ENCODE measurements at regions not wholly inside any gene's neighbourhood (a gene's known extent, or its start where the extent isn't known, plus 50 kb on each side); places are given as distances from the start of the nearest gene placed in this dataset.

- TF ChIP-seq CTCF (IDR thresholded peaks at IDR 0.05; ENCODE audit: poor library complexity, severe bottlenecking) (no peak), POLR2AphosphoS5 (IDR thresholded peaks at IDR 0.05) (no peak), EZH2 (IDR thresholded peaks at IDR 0.05; ENCODE audit: borderline replicate concordance, insufficient read depth, low read length, poor library complexity, severe bottlenecking) (no peak), RAD21 (conservative IDR thresholded peaks at IDR 0.05) (no peak), REST (IDR thresholded peaks at IDR 0.05; ENCODE audit: borderline replicate concordance) (no peak), TAF1 (IDR thresholded peaks at IDR 0.05; ENCODE audit: low read depth) (no peak), SMC3 (conservative IDR thresholded peaks at IDR 0.05; ENCODE audit: poor library complexity) (no peak)
These were observed 53.0 kb upstream of the TIAM1 start for GRCh38 chr21:31397030-31397429.

Measured in neural cell (in vitro differentiated cells).